Upper lobe of left lung (tissue), 4 donors: ENCODE measurements at regions not wholly inside any gene's neighbourhood (a gene's known extent, or its start where the extent isn't known, plus 50 kb on each side); places are given as distances from the start of the nearest gene placed in this dataset.

Experiments
- EP300 ChIP-seq, 4 donors: sonication (generic); formaldehyde crosslinking; IDR thresholded peaks; one replicate each; pipeline ENCODE4 v1.5.1; 2017; ENCODE audit warnings: antibody characterized with exemption in 4 of 4, control low read depth in 2 of 4
- POLR2A ChIP-seq, 4 donors: fragments of 450-650 bp; IDR thresholded peaks; one replicate each; pipeline ENCODE4 v1.5.1; 2016 to 2017; ENCODE audit warnings: antibody characterized with exemption in 4 of 4, mild to moderate bottlenecking in 2 of 4
- POLR2AphosphoS5 ChIP-seq, 2 donors: sonication (generic); formaldehyde crosslinking; IDR thresholded peaks; one replicate each; pipeline ENCODE4 v1.5.1; 2017; ENCODE audit warnings: antibody characterized with exemption in 2 of 2
- TF ChIP-seq, protein P1 (sequence below), 6 experiments: fragments of 450-650 bp in 4 of 6; fragments of 200-600 bp in 2 of 6; sonication (generic) in 2 of 6; IDR thresholded peaks; one replicate each; pipeline ENCODE4 v1.5.1; 2016 to 2019; ENCODE audit warnings: antibody characterized with exemption in 6 of 6

DNA sequence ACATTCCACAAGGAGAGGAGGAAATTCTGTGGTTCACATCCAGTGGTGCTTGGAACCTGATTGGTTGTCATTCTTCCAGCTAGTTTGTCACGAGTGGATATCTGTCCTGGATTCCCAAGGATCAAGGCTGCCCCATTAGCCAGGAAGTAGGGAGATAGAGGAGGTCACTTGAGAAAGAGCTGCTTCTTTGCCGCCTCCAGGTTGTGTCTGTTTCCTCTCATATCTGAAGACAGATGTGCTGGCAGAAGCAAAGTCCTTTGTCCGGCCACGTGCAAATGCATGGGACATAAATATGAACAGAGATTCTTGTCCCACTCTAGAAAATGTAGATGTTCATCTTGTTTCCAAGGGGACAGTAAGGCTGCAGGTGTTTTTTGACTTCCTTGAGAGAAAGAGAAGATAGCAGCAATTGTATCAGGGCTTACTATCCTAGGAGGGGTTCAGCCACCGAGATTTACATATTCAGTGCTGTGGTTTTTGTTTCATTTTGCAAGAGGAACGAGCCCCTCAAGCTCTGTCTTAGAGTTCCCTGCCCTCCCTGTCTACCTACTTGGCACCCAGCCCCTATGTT lies 174.4 kb downstream of the RPIA start:
- TF ChIP-seq, protein P1, sequence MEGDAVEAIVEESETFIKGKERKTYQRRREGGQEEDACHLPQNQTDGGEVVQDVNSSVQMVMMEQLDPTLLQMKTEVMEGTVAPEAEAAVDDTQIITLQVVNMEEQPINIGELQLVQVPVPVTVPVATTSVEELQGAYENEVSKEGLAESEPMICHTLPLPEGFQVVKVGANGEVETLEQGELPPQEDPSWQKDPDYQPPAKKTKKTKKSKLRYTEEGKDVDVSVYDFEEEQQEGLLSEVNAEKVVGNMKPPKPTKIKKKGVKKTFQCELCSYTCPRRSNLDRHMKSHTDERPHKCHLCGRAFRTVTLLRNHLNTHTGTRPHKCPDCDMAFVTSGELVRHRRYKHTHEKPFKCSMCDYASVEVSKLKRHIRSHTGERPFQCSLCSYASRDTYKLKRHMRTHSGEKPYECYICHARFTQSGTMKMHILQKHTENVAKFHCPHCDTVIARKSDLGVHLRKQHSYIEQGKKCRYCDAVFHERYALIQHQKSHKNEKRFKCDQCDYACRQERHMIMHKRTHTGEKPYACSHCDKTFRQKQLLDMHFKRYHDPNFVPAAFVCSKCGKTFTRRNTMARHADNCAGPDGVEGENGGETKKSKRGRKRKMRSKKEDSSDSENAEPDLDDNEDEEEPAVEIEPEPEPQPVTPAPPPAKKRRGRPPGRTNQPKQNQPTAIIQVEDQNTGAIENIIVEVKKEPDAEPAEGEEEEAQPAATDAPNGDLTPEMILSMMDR (IDR thresholded peaks at IDR 0.05): no peak
- TF ChIP-seq POLR2A (IDR thresholded peaks at IDR 0.05): no peak
- TF ChIP-seq EP300 (IDR thresholded peaks at IDR 0.05): no peak
- no peak for TF ChIP-seq POLR2AphosphoS5 (IDR thresholded peaks at IDR 0.05)
